ENCODE measurements at regions not wholly inside any gene's neighbourhood (a gene's known extent, or its start where the extent isn't known, plus 50 kb on each side); places are given as distances from the start of the nearest gene placed in this dataset.
"Not testable (repeated sequence)": the region's sequence is repeated elsewhere in the genome, so short reads cannot be mapped to it uniquely, and the experiment has no call there.

GRCh38 chr12:127162307-127162706, 1104.7 kb upstream of the TMEM132C start:
- DNase-seq (ENCODE audit: low spot score in 2 of 2) (no peak), FAIRE-seq (no peak)

- DNase-seq (ENCODE audit: low spot score in 2 of 2): peak in 1 of 2 donors; percentile 19
- FAIRE-seq: no peak
Measured at GRCh38 chr12:127162902-127163301, 1104.1 kb upstream of the TMEM132C start.

- DNase-seq (ENCODE audit: low spot score in 2 of 2) (peak; percentile 93 to 94), FAIRE-seq (no peak)
Measured at GRCh38 chr12:127165567-127166392, 1101.2 kb upstream of the TMEM132C start.

GRCh38 chr12:127169321-127170181, 1097.4 kb upstream of the TMEM132C start:
- FAIRE-seq (no peak), DNase-seq (ENCODE audit: low spot score in 2 of 2) (no peak)

- no peak for FAIRE-seq
- DNase-seq (ENCODE audit: low spot score in 2 of 2): no peak
Measured at GRCh38 chr12:127170226-127171180, 1096.5 kb upstream of the TMEM132C start.

GRCh38 chr12:127172861-127173260, 1094.1 kb upstream of the TMEM132C start:
- FAIRE-seq: no peak
- DNase-seq (ENCODE audit: low spot score in 2 of 2): no peak

- not testable (repeated sequence) for DNase-seq (ENCODE audit: low spot score in 2 of 2); FAIRE-seq
Measured at GRCh38 chr12:127173971-127174370, 1093.0 kb upstream of the TMEM132C start.

GRCh38 chr12:127174881-127175280, 1092.1 kb upstream of the TMEM132C start:
- no peak for FAIRE-seq
- DNase-seq (ENCODE audit: low spot score in 2 of 2): no peak

GRCh38 chr12:127175361-127175760, 1091.6 kb upstream of the TMEM132C start:
- no peak for DNase-seq (ENCODE audit: low spot score in 2 of 2)
- no peak for FAIRE-seq

- DNase-seq (ENCODE audit: low spot score in 2 of 2) (no peak), FAIRE-seq (no peak)
Measured at GRCh38 chr12:127176804-127177203, 1090.2 kb upstream of the TMEM132C start.

- no peak for FAIRE-seq
- no peak for DNase-seq (ENCODE audit: low spot score in 2 of 2)
Measured at GRCh38 chr12:127178052-127178451, 1088.9 kb upstream of the TMEM132C start.

GRCh38 chr12:127178463-127178862, 1088.5 kb upstream of the TMEM132C start:
- no peak for DNase-seq (ENCODE audit: low spot score in 2 of 2)
- FAIRE-seq: no peak

- FAIRE-seq: no peak
- DNase-seq (ENCODE audit: low spot score in 2 of 2): no peak
Measured at GRCh38 chr12:127179176-127179575, 1087.8 kb upstream of the TMEM132C start.

- FAIRE-seq: no peak
Measured at GRCh38 chr12:127182018-127182417, 1085.0 kb upstream of the TMEM132C start.

GRCh38 chr12:127189992-127190391, 1077.0 kb upstream of the TMEM132C start:
- no peak for FAIRE-seq
- no peak for DNase-seq (ENCODE audit: low spot score in 2 of 2)

More at GRCh38 chr12:127182018-127182417, 1085.0 kb upstream of the TMEM132C start:
- no peak for DNase-seq (ENCODE audit: low spot score in 2 of 2)

GRCh38 chr12:127191129-127191528, 1075.8 kb upstream of the TMEM132C start:
- FAIRE-seq: no peak
- no peak for DNase-seq (ENCODE audit: low spot score in 2 of 2)

GRCh38 chr12:127192391-127192790, 1074.6 kb upstream of the TMEM132C start:
- DNase-seq (ENCODE audit: low spot score in 2 of 2) (no peak), FAIRE-seq (no peak)

GRCh38 chr12:127193341-127193740, 1073.6 kb upstream of the TMEM132C start:
- FAIRE-seq (no peak), DNase-seq (ENCODE audit: low spot score in 2 of 2) (no peak)

GRCh38 chr12:127194176-127194575, 1072.8 kb upstream of the TMEM132C start:
- FAIRE-seq (no peak), DNase-seq (ENCODE audit: low spot score in 2 of 2) (no peak)

Data from frontal cortex (tissue), 3 donors.